ENCODE measurements at regions not wholly inside any gene's neighbourhood (a gene's known extent, or its start where the extent isn't known, plus 50 kb on each side); places are given as distances from the start of the nearest gene placed in this dataset.
A peak's percentile ranks its signal among the peaks of the same experiment; 100 is the strongest.
"Not testable (repeated sequence)": the region's sequence is repeated elsewhere in the genome, so short reads cannot be mapped to it uniquely, and the experiment has no call there.

DNA sequence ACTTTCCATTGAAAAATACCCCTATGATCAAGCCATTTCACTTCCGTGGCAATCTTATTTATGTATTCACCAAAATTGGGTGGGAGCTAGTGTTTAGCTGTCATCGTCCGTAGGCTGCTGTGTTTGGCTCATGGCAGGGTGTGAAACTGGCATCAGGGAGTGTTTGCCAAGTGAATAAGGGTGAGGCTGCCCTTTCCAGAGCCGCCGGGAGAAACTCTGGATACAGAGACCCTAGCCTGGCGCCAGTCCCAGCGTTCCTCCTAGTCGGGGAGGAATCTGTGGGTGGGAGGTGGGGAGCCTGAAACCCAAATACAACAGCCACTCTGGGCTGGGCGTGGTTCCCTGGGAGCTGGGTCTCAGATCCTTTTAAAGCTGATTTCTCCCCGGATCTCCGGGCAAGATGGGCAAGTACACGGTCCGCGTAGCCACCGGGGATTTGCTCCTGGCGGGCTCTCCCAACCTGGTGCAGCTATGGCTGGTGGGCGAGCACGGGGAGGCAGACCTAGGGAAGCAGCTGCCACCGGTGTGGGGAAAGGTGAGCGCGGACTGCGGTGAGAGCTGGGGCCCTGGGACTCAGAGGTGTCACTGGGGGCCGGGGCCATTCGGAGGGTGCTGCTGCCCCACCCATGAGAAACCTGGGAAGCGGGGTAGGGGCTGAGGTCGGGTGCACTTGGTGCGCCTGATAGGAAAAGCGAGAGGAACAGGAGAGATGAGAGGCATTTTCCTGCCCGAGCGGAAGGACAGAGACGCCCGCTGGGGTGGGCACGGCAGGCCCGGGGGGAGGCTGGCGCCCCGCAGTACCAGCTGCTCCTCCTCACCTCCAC lies 62.1 kb upstream of the TEKT1 start:
- DNase-seq = no peak

DNA sequence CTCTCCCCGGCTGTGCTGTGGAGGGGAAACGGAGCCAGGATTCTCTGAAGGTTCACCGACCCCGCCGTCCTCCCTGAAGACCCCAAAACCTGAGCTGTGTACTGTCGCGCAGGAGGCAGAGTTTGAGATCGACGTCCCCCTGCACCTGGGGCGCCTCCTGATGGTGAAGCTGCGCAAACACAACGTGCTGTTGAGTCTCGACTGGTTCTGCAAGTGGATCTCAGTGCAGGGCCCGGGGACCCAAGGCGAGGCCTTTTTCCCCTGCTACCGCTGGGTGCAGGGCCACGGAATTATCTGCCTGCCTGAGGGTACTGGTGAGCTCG lies 62.6 kb upstream of the TEKT1 start:
- no peak for DNase-seq

DNA sequence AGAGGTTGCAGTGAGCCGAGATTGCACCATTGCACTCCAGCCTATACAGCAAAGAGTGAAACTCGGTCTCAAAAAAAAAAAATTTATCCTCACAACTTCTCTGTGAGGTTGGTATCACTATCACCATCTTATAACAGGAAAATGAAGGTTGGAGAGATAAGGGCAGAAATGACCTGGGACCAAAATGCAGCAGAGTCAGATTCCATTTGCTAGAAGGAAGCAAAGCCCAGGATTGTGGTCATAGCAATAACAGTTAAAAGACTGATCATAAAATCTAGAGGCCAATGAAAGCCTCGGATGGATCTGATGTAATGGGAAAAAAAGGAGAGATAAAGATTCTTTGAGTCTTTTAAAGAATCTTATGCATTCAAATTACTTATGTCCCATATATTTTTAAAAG lies 69.6 kb upstream of the TEKT1 start:
- DNase-seq = no peak

DNA sequence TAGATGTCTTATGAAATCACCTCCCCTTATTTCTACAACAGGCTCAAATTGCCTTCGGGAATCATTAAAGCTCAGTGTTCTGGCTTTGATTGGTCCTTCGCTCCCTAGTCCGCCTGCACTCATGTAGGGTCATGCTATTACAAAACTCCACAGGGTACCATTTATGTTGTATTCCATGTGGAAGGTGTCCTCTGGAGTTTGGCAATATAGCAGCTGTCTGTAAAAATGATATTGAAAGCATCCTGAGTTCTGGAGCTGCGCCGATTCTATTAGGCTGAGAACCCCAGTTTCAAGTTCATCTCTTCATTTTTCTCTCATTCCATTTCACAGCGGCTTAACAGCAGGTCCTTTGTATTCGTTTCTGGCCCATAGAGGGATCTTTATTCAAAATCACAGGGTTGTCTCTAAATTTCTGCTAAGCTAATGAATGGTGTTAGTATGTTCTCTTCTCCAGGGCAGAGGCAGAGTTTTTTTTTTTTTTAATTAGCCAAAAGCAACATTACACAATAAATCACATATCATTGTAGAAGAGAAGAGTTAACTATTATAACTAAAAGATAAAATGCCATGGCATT lies 71.9 kb upstream of the TEKT1 start:
- no peak for DNase-seq

DNA sequence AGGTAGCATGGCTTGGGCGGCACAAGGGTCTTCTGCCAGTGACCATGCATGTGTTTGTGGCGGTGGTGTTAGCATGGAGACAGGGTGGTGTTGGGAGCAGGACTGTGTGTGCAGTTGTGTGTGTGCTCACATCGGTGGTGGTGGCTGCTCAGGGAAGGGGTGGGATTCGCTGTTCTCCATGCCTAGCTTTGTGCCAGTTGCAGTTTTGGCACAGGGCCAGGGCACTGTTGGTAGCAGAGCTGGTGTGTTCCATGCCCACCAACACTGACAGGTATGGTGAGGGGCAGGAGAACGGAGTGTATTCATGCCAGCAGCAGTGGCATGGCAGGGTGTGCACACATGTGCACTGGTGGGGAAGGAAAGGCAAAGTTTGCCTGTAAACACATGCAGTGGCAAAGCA lies 77.3 kb upstream of the TEKT1 start:
- DNase-seq = no peak

DNA sequence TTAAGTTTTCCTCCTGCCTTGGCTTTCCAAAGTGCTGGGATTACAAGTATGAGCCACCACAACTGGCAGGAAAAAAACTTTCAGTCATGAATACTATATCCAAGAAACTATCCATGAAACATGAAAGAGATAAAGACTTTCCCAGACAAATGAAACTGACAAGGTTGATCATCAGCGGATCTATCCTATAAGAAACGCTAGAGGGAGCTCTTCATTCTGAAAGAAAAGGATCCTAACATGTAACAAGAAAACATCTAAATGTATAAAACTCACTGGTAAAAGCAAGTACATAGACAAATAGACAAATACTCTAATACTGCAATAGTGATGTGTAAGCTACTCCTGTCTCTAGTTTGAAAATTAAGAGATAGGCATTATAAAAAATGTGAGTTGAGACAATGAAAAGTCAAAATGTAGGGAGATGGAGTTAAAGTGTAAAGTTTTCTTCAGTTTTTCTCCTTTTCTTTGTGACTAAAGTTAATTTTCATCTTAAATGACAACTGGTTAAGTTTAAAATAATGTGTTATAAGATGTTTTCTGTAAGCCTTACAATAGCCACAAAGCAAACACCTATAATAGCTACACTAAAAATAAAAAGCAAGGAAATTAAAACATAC lies 79.6 kb upstream of the TEKT1 start:
- peak in 1 of 2 experiments; percentile 23 for DNase-seq

DNA sequence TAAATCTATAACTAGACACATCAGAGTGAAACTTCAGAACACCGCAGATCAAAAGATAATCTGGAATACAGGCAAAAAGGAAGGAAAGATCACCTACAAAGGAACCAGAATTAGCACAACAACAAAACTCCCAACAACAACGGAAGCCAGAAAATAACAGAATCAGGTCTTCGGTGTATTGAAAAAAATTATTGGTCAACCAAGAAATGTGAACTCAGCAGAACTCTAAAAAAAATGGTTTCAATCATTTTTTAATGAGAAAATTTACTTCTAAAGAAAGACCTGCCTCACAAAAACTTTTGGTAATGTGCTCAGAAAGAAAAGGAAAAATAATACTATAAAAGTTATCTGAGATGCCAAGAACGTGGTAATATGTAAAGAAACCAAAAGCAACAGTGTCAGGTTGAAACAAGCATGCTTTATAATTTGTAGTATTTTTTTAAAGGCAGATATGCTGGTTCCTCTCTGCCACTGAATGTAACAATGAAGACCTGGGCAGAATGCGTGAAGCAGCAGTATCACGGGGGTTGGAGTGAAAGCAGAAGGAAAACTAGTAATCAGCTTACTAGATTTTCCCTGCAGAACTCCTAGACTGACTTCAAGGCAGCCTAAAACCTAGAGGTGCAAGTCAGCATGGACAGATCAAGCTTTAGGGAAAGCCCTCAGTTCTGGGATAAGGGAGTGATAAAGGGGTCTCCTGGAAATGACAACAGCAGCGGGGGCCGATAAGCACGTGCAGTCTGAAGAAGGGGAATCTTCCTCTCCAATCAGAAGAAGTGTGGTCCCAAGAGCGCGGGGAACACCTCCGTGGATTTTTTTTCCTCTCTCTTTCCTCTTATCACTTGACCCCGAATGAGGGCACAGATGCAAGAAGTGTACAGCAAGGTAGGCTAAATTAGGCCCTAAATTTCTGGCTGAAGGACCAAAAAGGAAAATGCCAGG lies 80.9 kb upstream of the TEKT1 start:
- no peak for DNase-seq

DNA sequence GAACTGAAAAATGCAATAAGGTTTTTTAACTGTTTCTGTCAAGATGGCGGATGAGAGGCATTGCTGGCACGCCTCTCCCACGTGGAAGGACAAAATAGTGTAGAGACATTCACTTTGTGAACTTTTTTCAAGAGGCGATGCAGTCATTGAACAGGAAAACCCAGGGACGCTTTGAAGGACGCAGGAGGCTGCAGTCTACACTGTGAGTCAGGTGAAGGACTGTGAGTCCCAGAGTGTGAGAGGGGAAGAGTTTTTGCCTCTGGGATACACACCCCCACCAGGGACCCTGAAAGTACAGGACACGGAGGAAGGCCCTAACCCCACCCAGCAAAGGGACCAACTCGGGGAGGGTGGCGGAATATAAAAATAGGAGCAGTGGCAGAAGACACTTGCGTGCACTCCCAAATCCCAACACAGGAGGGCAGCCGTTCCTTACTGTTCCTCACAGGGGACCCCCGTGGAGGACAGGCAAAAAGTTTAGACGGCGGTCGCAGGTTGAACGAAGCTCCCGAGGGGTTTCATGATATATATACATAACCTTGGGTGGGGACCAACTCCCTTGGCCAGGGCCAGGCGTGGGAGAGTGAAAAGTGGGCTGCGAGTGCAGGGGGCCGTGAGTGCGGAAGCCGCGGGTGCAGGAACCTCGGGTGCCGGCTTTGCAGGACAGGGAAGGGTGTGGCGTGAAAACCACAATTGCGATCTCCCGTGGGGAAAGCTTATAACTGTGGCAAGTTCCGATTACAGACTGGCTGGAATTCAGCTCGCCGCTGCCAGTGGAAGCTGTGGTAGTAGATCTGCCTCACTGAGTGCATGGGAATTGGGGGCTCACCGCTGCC lies 82.0 kb upstream of the ALOX12 start:
- DNase-seq = peak; percentile 24 to 60

DNA sequence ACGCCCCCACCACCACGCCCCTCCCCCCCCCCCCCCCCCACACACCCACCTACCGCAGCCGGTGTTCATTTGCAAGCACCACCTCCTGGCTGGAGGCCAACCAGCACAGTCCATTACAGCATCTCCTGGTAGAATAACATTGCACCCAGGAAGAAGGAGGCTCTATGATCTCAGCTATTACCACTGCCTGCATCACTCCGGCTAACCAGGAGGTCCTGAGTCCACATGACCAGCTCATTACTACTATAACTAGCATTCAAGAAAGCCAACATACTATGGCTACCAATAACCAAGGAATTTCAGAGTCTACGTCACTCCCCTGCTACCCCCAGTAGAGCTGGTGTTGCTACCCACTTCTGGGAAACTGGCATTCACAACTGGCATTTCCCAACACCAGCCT lies 81.1 kb upstream of the ALOX12 start:
- DNase-seq = no peak

DNA sequence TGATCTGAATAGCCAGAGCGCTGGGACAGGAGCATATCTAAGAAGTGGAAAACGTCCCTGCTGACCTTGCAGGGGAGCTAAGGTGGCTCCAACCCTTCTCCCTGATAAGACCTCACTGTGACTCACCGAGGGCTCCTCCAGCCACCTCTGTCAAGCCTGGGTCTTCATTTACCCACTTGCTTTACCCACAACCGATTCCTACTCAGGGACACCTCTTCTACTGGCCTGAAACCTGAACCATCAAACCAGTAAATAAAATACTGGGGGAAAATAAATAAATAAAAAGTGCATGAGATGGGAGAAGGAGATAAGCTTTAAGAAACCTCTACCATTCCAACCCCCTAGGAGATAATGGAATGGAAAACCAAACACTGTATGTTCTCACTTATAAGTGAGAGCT lies 80.2 kb upstream of the ALOX12 start:
- no peak for DNase-seq

DNA sequence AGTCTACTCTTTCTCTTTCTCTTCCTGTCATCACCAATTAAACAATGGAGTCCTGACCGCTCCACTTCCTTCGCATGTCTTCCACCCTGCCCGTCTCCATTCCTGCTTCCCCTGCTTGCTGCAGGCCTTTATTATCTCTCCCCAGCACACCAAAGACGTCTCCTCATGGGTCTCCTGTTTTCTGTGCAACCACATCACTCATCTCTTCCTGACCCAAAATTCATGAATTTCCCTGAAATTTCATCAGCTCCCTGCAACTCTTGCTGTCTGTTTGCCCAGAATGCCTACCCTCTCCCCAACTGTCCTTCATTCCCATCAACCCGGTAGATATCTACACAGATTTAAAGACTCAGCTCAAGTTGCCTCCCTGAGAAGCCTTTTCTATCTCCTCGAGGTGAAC lies 76.7 kb upstream of the ALOX12 start:
- DNase-seq = no peak

DNA sequence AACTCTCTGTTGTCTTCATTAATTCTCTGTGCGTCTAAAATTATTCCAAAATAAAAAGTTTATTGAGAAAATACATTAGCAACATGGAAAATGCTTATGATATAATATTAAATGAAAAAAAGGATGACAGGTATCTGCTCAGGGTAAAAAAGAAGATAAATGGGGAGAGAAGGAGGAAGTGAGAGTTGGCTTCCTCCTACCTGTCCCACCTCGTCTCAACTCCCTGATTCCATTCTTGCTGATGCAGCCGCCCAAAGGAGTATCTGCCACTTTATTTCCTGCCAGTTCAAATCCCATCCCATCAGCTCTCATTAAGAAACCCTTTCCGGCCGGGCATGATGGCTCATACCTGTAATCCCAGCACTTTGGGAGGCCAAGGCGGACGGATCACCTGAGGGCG lies 72.5 kb upstream of the ALOX12 start:
- DNase-seq = no peak

DNA sequence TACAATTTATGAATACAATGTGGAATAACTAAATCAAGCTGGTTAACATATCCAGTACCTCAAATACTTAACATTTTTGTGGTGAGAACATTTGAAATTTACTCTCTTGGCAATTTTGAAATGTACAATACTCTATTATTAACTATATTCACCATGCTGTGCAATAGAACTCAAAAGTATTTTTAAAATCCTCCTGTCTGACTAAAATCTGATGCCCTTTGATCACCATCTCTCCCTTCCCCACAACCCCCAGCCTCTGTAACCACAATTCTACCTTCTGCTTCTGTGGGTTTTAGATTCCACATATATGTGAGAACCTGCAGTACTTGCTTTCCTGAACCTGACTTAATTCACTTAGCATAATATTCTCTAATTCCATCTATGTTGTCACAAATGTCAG lies 71.6 kb upstream of the ALOX12 start:
- DNase-seq = no peak

DNA sequence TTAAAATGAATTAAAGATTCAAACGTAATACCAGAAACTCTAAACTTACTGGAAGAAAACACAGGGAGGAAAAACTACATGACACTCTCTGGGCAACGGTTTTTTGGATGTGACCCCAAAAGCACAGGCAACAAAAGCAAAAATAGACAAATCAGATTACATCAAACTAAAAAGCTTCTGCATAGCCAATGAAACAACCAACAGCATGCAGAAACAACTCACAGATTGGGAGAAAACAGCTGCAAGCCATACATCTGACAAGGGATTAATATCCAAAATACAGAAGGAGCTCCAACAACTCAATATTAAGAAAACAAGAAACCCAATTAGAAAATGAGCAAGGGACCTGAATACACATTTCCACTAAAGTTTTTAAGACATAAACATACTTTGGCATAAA lies 69.2 kb upstream of the ALOX12 start:
- no peak for DNase-seq

DNA sequence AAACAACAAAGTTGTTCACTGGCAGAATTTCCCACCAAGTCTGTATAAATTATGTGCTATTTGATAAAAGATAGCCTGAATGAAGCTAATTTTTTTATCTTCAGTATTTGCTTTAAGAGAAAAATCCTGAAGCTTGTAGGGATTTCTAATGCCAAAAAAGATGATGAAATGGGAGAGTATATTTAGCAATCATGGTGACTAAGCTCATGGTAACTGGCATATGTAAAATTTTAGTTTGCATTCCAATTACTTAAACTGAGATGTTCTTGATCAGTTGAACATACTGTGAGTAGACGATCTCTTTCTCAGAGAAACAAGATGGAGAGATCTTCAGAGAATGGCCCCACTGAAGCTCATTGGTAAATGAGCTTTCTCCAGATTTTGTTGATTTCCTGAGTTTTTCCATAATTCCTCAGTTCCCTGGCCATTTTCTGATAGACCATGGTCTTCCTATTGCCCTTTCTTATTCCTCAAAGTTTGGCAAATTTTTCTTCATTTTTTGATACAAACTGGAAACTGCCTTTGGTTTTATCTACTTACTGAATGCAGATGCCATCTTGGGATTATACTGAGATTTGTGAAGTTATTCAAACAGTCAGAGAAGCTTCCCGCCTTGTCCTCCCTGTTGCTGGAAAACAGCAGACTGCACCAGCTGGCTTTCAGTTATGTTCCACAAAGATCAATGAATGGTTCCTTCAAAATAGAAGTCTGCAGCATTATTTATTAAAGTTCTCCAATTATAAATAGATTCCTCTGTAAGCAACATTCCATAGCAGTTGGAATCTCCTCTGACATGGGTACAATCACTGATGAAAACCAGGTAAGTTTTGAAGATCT lies 68.3 kb upstream of the ALOX12 start:
- no peak for DNase-seq

DNA sequence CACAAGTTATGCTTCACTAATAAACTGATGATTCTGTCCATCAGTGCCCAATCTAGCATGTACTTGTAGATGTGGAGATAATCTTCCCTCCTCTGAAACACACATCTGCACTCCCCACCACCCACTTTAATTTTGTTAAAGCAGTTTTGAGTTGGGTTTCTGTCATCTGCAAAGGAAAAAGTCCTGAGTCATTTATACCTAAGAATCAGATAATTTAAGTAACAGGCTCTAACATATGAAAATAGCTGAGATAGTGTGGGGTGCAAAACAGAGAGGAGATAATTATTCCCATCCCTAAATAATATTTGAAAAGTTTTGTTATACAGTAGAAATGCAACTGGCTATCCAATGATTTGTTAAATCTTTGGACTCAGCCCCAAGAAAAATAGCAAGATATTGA lies 67.7 kb upstream of the ALOX12 start:
- no peak for DNase-seq

DNA sequence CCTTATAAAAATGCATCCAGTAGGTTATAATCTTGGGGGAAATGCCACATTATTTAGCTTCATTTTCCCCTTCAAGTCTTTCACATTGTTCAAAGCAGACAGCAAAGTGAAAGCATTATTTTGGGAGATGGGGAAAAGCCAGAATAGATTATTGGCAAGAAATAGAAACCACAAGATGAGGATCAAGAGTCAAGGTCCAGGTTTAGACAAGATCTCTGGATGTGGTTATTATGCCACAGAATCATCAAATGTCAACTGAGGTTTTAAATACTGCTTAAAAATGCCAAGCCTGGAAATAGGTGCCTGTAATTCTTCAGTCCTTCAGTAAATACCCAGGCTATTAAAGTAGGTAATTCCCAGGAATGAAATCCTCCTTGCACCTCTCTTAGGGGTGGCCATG lies 65.1 kb upstream of the ALOX12 start:
- no peak for DNase-seq

DNA sequence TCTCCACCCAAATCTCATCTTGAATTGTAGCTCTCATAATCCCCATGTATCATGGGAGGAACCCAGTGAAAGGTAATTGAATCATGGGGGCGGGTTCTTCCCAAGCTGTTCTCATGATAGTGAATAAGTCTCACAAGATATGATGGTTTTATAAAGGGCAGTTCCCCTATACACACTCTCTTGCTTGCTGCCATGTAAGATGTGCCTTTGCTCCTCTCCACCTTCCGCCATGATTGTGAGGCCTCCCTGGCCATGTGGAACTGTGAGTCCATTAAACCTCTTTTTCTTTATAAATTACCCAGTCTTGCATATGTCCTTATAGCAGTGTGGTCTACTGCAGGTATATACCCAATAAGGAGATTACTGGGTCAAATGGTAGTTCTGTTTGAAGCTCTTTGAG lies 61.3 kb upstream of the ALOX12 start:
- not testable (repeated sequence) for DNase-seq

DNA sequence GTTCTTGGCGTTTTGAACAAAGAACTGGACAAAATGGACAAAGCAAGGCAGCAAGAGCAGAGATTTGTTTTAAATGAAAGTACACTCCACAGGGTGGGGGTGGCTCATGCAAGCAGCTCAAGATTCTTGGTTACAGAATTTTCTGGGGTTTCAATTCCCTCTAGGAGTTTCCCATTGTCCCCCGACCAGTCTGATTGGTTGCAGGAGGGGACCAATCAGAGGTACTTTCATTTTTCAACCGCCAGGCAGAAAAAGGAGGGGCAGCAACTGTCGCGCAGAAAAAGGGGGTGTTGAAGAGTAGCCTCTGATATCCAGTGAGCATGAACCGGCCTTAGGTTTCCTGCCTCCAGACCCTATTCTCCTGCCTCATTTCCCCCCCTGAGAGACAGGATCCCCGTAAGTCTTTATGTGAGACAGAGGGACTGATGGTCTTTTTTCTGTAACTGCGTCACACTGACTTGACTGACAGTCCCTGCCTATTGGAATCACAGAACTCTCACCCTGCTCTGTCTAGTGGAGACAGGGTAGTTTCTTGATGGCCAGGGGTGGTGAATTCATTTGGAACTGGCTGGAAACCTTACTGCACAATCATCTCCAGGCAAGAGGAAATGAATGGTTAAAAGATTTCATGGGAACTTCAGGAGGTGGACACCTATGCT lies 59.4 kb upstream of the ALOX12 start:
- DNase-seq = no peak

DNA sequence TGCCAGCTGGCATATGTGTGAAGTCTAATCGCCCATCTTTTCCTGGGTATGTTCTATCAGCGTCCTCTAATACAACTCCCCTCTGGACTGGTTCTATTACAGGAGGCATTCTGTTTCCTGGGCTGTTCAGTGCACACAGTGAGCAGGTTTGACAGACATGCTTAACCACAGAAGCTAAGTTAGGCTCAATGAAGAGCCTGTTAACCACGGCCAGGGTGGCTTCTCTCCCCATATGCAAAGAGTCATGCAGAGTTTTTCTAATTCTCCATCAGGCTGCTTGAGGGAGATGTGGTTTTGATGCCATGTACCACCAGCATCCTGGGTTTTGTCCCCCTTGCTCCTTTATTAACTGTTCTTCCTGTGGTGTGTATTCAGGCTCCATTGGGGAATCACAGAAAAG lies 57.2 kb upstream of the ALOX12 start:
- DNase-seq = no peak

DNA sequence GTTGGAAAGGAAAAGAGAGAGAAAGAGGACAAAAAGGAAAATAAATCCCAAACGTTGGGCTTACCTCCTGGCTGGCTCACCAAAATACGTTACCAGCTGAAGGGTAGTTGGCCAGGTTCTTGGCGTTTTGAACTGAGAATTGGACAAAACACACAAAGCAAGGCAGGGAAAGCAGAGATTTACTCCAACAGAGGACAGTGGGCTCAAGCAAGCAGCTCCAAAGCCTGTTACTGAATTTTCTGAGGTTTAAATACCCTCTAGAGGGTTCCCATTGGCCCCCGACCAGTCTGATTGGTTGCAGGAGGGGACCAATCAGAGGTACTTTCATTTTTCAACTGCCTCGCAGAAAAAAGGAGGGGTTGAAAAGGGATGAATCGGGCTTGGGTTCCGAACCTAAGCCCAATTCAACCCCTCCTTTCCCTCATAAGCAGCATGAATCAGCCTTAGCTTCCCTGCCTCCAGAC lies 55.6 kb upstream of the ALOX12 start:
- DNase-seq = no peak
